ENCODE measurements at regions not wholly inside any gene's neighbourhood (a gene's known extent, or its start where the extent isn't known, plus 50 kb on each side); places are given as distances from the start of the nearest gene placed in this dataset.

GRCh38 chr2:65969161-65969560 is 465.8 kb upstream of the MEIS1 start (continued):
- TF ChIP-seq PATZ1 (CRISPR knock-in tag; IDR thresholded peaks at IDR 0.05) (no peak), GFI1 (CRISPR knock-in tag; IDR thresholded peaks at IDR 0.05; ENCODE audit: borderline replicate concordance) (peak; percentile 45), NCOA2 (CRISPR knock-in tag; IDR thresholded peaks at IDR 0.05) (no peak), ZNF136 (CRISPR knock-in tag; IDR thresholded peaks at IDR 0.05; ENCODE audit: low read depth) (no peak), POLR2AphosphoS5 (IDR thresholded peaks at IDR 0.05; ENCODE audit: low read depth, low read length) (no peak), REL (CRISPR knock-in tag; conservative IDR thresholded peaks at IDR 0.05) (no peak), HIC2 (CRISPR knock-in tag; IDR thresholded peaks at IDR 0.05; ENCODE audit: low read depth) (no peak), SAFB2 (CRISPR knock-in tag; IDR thresholded peaks at IDR 0.05; ENCODE audit: borderline replicate concordance, low read depth) (no peak), ZNF503 (CRISPR knock-in tag; IDR thresholded peaks at IDR 0.05) (no peak), AHDC1 (CRISPR knock-in tag; IDR thresholded peaks at IDR 0.05; ENCODE audit: borderline replicate concordance) (peak; percentile 73; the same call in 1 of the 2 replicates), RXRB (CRISPR knock-in tag; IDR thresholded peaks at IDR 0.05; ENCODE audit: borderline replicate concordance) (0 out of 2 replicates have a peak, but pooled peaks have one; percentile 8), ZNF768 (CRISPR knock-in tag; IDR thresholded peaks at IDR 0.05) (no peak), CTCF (CRISPR knock-in tag; IDR thresholded peaks at IDR 0.05) (peak; percentile 33), ZNF772 (CRISPR knock-in tag; IDR thresholded peaks at IDR 0.05) (no peak), IRF9 (CRISPR knock-in tag; IDR thresholded peaks at IDR 0.05; ENCODE audit: borderline replicate concordance) (no peak)
